Jurkat, Clone E6-1 (cell line): ENCODE measurements at regions not wholly inside any gene's neighbourhood (a gene's known extent, or its start where the extent isn't known, plus 50 kb on each side); places are given as distances from the start of the nearest gene placed in this dataset.

ENCODE experiments used
- DNase-seq: peaks from one replicate; pipeline ENCODE4 v3.0.0-alpha.2; 2011; ENCODE audit warnings: low read depth, low spot score
- H3K4me3 ChIP-seq: 2 replicates; pipeline ENCODE4 v1.5.1; 2011; ENCODE audit warnings: mild to moderate bottlenecking, low read length, control low read depth, moderate library complexity

- no peak overlapping the region for H3K4me3 ChIP-seq
- no peak for DNase-seq
These were observed 477.6 kb upstream of the INTU start for GRCh38 chr4:127155116-127155515.

GRCh38 chr4:127155555-127155954 lies 477.2 kb upstream of the INTU start:
- DNase-seq = no peak
- no peak overlapping the region for H3K4me3 ChIP-seq

- no peak for DNase-seq
These were observed 470.0 kb upstream of the INTU start for GRCh38 chr4:127162741-127163140.

GRCh38 chr4:127165971-127166370 lies 466.8 kb upstream of the INTU start:
- H3K4me3 ChIP-seq = no peak overlapping the region
- no peak for DNase-seq

More at GRCh38 chr4:127162741-127163140, 470.0 kb upstream of the INTU start:
- H3K4me3 ChIP-seq = no peak overlapping the region

- H3K4me3 ChIP-seq = no peak overlapping the region
- no peak for DNase-seq
These were observed 458.6 kb upstream of the INTU start for GRCh38 chr4:127174201-127174600.

GRCh38 chr4:127174616-127175015 lies 458.1 kb upstream of the INTU start:
- no peak overlapping the region for H3K4me3 ChIP-seq
- no peak for DNase-seq

GRCh38 chr4:127179256-127180087 lies 453.3 kb upstream of the INTU start:
- no peak for DNase-seq
- no peak overlapping the region for H3K4me3 ChIP-seq

- no peak for DNase-seq
- no peak overlapping the region for H3K4me3 ChIP-seq
These were observed 451.8 kb upstream of the INTU start for GRCh38 chr4:127181001-127181400.

- DNase-seq = no peak
These were observed 450.1 kb upstream of the INTU start for GRCh38 chr4:127182687-127183086.

GRCh38 chr4:127188847-127189246 lies 443.9 kb upstream of the INTU start:
- H3K4me3 ChIP-seq = no peak overlapping the region
- no peak for DNase-seq

More at GRCh38 chr4:127182687-127183086, 450.1 kb upstream of the INTU start:
- no peak overlapping the region for H3K4me3 ChIP-seq

GRCh38 chr4:127194281-127194680 lies 438.5 kb upstream of the INTU start:
- no peak overlapping the region for H3K4me3 ChIP-seq
- DNase-seq = no peak

GRCh38 chr4:127196655-127197352 lies 436.0 kb upstream of the INTU start:
- no peak for DNase-seq
- no peak overlapping the region for H3K4me3 ChIP-seq

GRCh38 chr4:127203562-127204200 lies 429.1 kb upstream of the INTU start:
- no peak for DNase-seq
- no peak overlapping the region for H3K4me3 ChIP-seq

- DNase-seq = no peak
- H3K4me3 ChIP-seq = no peak overlapping the region
These were observed 428.4 kb upstream of the INTU start for GRCh38 chr4:127204322-127204721.

GRCh38 chr4:127209580-127210095 lies 423.1 kb upstream of the INTU start:
- H3K4me3 ChIP-seq = no peak overlapping the region
- no peak for DNase-seq

GRCh38 chr4:127210893-127211649 lies 421.7 kb upstream of the INTU start:
- DNase-seq = no peak
- no peak overlapping the region for H3K4me3 ChIP-seq

- H3K4me3 ChIP-seq = no peak overlapping the region
- no peak for DNase-seq
These were observed 420.9 kb upstream of the INTU start for GRCh38 chr4:127211650-127212560.

- DNase-seq = no peak
- no peak overlapping the region for H3K4me3 ChIP-seq
These were observed 420.1 kb upstream of the INTU start for GRCh38 chr4:127212701-127213100.
